T-cell (primary cell): ENCODE measurements at regions not wholly inside any gene's neighbourhood (a gene's known extent, or its start where the extent isn't known, plus 50 kb on each side); places are given as distances from the start of the nearest gene placed in this dataset.

Experiments
- ATAC-seq, 4 experiments: fragments of 200-7000 bp in 3 of 4; fragments of 150-1000 bp in 1 of 4; cut with Tn5 transposase; replicated peaks in 1 of 4; 1 replicate in 3 of 4; 2 replicates in 1 of 4; pipeline ENCODE4 v1.10.0; 2021; ENCODE audit warnings: moderate library complexity in 3 of 4, mild to moderate bottlenecking in 2 of 4, moderate number of reproducible peaks in 1 of 4
- CTCF ChIA-PET, 2 donors: fragments of 300-600 bp; sonication (Branson Sonifier 250); formaldehyde crosslinking; loops; one replicate each; lab custom pipeline; 2022; ENCODE audit warnings: antibody characterized with exemption in 2 of 2; lab: Charles Lee
- POLR2A ChIA-PET, 2 donors: fragments of 300-600 bp; sonication (Branson Sonifier 250); formaldehyde crosslinking; loops; one replicate each; lab custom pipeline; 2022; ENCODE audit warnings: antibody characterized with exemption in 2 of 2; lab: Charles Lee
- DNase-seq, 35 experiments: peaks; one replicate each; pipeline versions ENCODE4 v3.0.0 to v3.0.0-alpha.2; 2013 to 2023
- H3K27ac ChIP-seq: one replicate; pipeline ENCODE4 v1.5.1; 2013; ENCODE audit warnings: low read length
- H3K27me3 ChIP-seq, 2 experiments: replicated peaks in 1 of 2; 1 replicate in 1 of 2; 2 replicates in 1 of 2; pipeline versions ENCODE4 v1.6.1 to v1.7.0; 2013; ENCODE audit warnings: low read length in 1 of 2, mixed read lengths in 1 of 2; ENCODE audit not compliant: control insufficient read depth in 2 of 2, insufficient read depth in 2 of 2; ENCODE audit errors: extremely low read depth in 1 of 2
- H3K36me3 ChIP-seq, 2 donors: 1 replicate in 1 of 2; 2 replicates in 1 of 2; pipeline versions ENCODE4 v1.6.1 to v1.7.0; 2013; ENCODE audit warnings: low read length in 1 of 2; ENCODE audit not compliant: control insufficient read depth in 2 of 2, insufficient read depth in 1 of 2; ENCODE audit errors: extremely low read depth in 1 of 2
- H3K4me1 ChIP-seq, 2 experiments: 1 replicate in 1 of 2; 2 replicates in 1 of 2; pipeline versions ENCODE4 v1.6.1 to v1.7.0; 2013; ENCODE audit warnings: low read length in 2 of 2, mixed read lengths in 1 of 2; ENCODE audit not compliant: insufficient read depth in 2 of 2, control insufficient read depth in 1 of 2; ENCODE audit errors: extremely low read depth in 1 of 2
- H3K4me3 ChIP-seq, 2 donors: 1 replicate in 1 of 2; 2 replicates in 1 of 2; pipeline versions ENCODE4 v1.5.1 to v1.7.0; 2013; ENCODE audit warnings: mild to moderate bottlenecking in 2 of 2, low read length in 1 of 2, moderate library complexity in 1 of 2; ENCODE audit not compliant: control insufficient read depth in 1 of 2; ENCODE audit errors: extremely low read depth in 1 of 2
- H3K9me3 ChIP-seq: 2 replicates; pipeline ENCODE4 v1.7.0; 2013
- H3K27ac Mint-ChIP-seq, 2 donors: one replicate each; pipeline ENCODE4 v1.8.0; 2020 to 2021; ENCODE audit warnings: mild to moderate bottlenecking in 2 of 2, mixed read lengths in 2 of 2
- H3K27me3 Mint-ChIP-seq, 2 donors: one replicate each; pipeline ENCODE4 v1.8.0; 2021 to 2022; ENCODE audit warnings: mixed read lengths in 2 of 2
- H3K36me3 Mint-ChIP-seq: one replicate; pipeline ENCODE4 v1.8.0; 2021; ENCODE audit warnings: mixed read lengths
- H3K4me1 Mint-ChIP-seq, 3 donors: one replicate each; pipeline ENCODE4 v1.8.0; 2020 to 2022; ENCODE audit warnings: mixed read lengths in 3 of 3, mild to moderate bottlenecking in 1 of 3
- H3K4me3 Mint-ChIP-seq, 3 donors: one replicate each; pipeline ENCODE4 v1.8.0; 2020 to 2022; ENCODE audit warnings: mild to moderate bottlenecking in 3 of 3, mixed read lengths in 3 of 3, moderate library complexity in 3 of 3
- H3K9me3 Mint-ChIP-seq, 3 donors: one replicate each; pipeline ENCODE4 v1.8.0; 2020 to 2022; ENCODE audit warnings: mixed read lengths in 3 of 3
- WGBS: methylation state at CpG from one replicate; pipeline ENCODE4 v1.1.5; 2013; ENCODE audit warnings: missing lambda C conversion rate; ENCODE audit not compliant: insufficient coverage; 5-methylcytosine and 5-hydroxymethylcytosine counted together

- H3K4me3 Mint-ChIP-seq: no peak overlapping the region
These were observed 719.0 kb upstream of the ZNF385D start for GRCh38 chr3:22469995-22470394.

GRCh38 chr3:22471557-22471956 is 720.5 kb upstream of the ZNF385D start:
- 50% methylated on average over 1 of the region's 4 CpGs for WGBS
- H3K36me3 Mint-ChIP-seq: no peaks in the 10 kb centered on the region
- no peaks in the 10 kb centered on the region for H3K4me1 Mint-ChIP-seq
- H3K27me3 ChIP-seq: no peaks in the 10 kb centered on the region
- ChIA-PET POLR2A (no interaction called here), CTCF (no interaction called here)
- no peak overlapping the region for H3K4me3 ChIP-seq
- no peaks in the 10 kb centered on the region for H3K36me3 ChIP-seq
- peaks cover 0 to 4% (median 0%) of the 10 kb centered on the region in 3 donors for H3K9me3 Mint-ChIP-seq
- no peak overlapping the region for H3K4me3 Mint-ChIP-seq
- H3K9me3 ChIP-seq: no peaks in the 10 kb centered on the region
- no peaks in the 10 kb centered on the region for H3K27me3 Mint-ChIP-seq
- no peaks in the 10 kb centered on the region for H3K4me1 ChIP-seq
- DNase-seq (no peak), ATAC-seq (no peak)
- no peak overlapping the region for H3K27ac ChIP-seq
- H3K27ac Mint-ChIP-seq: no peak overlapping the region

More at GRCh38 chr3:22469995-22470394, 719.0 kb upstream of the ZNF385D start:
- Histone ChIP-seq H3K27me3 (no peaks in the 10 kb centered on the region), H3K9me3 (no peaks in the 10 kb centered on the region), H3K4me1 (no peaks in the 10 kb centered on the region), H3K4me3 (no peak overlapping the region), H3K27ac (no peak overlapping the region), H3K36me3 (no peaks in the 10 kb centered on the region)
- ATAC-seq (no peak), DNase-seq (no peak)
- WGBS: no CpG with 5 or more reads among the region's 4 CpGs
- H3K4me1 Mint-ChIP-seq: no peaks in the 10 kb centered on the region
- H3K9me3 Mint-ChIP-seq: peaks cover 0 to 4% (median 0%) of the 10 kb centered on the region in 3 donors
- no peaks in the 10 kb centered on the region for H3K27me3 Mint-ChIP-seq
- ChIA-PET POLR2A (no interaction called here), CTCF (no interaction called here)
- no peaks in the 10 kb centered on the region for H3K36me3 Mint-ChIP-seq
- no peak overlapping the region for H3K27ac Mint-ChIP-seq

DNA sequence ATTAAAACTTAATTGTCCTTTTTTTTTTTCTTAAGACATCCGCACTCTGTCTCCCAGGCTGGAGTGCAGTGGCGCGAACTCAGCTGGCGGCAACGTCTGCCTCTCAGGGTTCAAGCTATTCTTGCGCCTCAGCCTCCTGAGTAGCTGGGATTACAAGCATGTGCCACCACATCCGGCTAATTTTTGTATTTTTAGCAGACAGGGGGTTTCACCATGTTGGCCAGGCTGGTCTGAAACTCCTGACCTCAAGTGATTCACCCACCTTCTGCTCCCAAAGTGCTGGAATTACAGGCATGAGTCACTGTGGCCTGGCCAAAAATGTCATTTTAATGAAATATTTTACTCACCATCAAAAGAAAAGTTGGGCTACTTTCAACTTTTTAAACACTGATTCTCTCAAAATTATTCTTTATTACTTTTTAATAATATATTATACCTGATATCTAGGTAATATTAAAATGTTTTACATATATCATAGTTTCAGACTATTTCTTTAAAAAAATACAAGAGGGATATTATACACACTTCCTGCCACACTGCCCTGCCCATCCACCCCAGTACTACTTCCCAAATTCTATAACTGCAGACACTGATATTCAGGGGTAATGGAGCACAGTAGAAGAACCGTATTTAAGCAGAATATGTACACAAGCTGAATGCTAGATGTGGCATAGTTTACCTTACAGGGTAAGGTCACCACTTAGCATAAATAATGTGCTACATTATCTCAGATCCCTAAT is 723.9 kb upstream of the ZNF385D start:
- CTCF ChIA-PET: no interaction called here
- WGBS: 91% methylated on average over 6 of the region's 8 CpGs
- H3K27ac Mint-ChIP-seq: no peak overlapping the region
- Histone ChIP-seq H3K27me3 (no peaks in the 10 kb centered on the region), H3K9me3 (no peaks in the 10 kb centered on the region), H3K36me3 (no peaks in the 10 kb centered on the region), H3K4me3 (no peak overlapping the region), H3K27ac (no peak overlapping the region), H3K4me1 (no peaks in the 10 kb centered on the region)
- no peaks in the 10 kb centered on the region for H3K27me3 Mint-ChIP-seq
- peaks cover 0 to 4% (median 0%) of the 10 kb centered on the region in 3 donors for H3K9me3 Mint-ChIP-seq
- POLR2A ChIA-PET: no interaction called here
- no peaks in the 10 kb centered on the region for H3K36me3 Mint-ChIP-seq
- no peak for DNase-seq
- no peaks in the 10 kb centered on the region for H3K4me1 Mint-ChIP-seq
- no peak for ATAC-seq
- H3K4me3 Mint-ChIP-seq: no peak overlapping the region

GRCh38 chr3:22475665-22476240 is 724.7 kb upstream of the ZNF385D start:
- no peaks in the 10 kb centered on the region for H3K36me3 Mint-ChIP-seq
- Histone ChIP-seq H3K4me1 (no peaks in the 10 kb centered on the region), H3K36me3 (no peaks in the 10 kb centered on the region), H3K27me3 (no peaks in the 10 kb centered on the region), H3K27ac (no peak overlapping the region), H3K4me3 (no peak overlapping the region), H3K9me3 (no peaks in the 10 kb centered on the region)
- no peak for ATAC-seq
- POLR2A ChIA-PET: no interaction called here
- H3K4me1 Mint-ChIP-seq: no peaks in the 10 kb centered on the region
- 87% methylated on average over 3 of the region's 3 CpGs for WGBS
- no peak overlapping the region for H3K27ac Mint-ChIP-seq
- CTCF ChIA-PET: no interaction called here
- DNase-seq: no peak
- H3K27me3 Mint-ChIP-seq: no peaks in the 10 kb centered on the region
- peaks cover 0 to 4% (median 1%) of the 10 kb centered on the region in 3 donors for H3K9me3 Mint-ChIP-seq
- H3K4me3 Mint-ChIP-seq: no peak overlapping the region

DNA sequence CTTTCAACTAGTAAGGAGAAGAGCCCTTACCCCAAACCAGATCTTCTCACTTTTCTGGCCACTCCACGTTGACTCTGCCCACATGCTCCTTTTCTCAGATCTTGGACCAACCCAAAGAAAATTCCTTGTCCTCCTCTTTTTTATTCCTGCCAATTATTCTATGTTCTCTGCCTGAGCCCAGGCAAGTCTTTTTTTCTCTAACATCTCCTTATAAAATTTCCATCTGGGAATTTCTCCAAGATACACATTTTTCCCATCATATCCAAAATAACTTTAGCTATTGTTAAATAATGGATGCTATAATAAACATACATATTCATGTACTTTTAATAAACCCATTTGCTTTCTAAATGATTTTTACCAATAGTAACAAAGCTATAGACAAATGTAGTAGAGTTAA is 726.0 kb upstream of the ZNF385D start:
- Mint-ChIP-seq H3K36me3 (no peaks in the 10 kb centered on the region), H3K27me3 (no peaks in the 10 kb centered on the region), H3K4me1 (no peaks in the 10 kb centered on the region), H3K27ac (no peak overlapping the region), H3K9me3 (peaks cover 0 to 3% (median 0%) of the 10 kb centered on the region in 3 donors), H3K4me3 (no peak overlapping the region)
- no peaks in the 10 kb centered on the region for H3K36me3 ChIP-seq
- H3K4me1 ChIP-seq: no peaks in the 10 kb centered on the region
- WGBS: 60% methylated on average over 1 of the region's 1 CpG
- H3K27me3 ChIP-seq: no peaks in the 10 kb centered on the region
- CTCF ChIA-PET: no interaction called here
- H3K4me3 ChIP-seq: no peak overlapping the region
- DNase-seq (no peak), ATAC-seq (no peak)
- POLR2A ChIA-PET: no interaction called here
- no peak overlapping the region for H3K27ac ChIP-seq
- H3K9me3 ChIP-seq: no peaks in the 10 kb centered on the region

GRCh38 chr3:22485954-22486353 is 717.2 kb upstream of the UBE2E2 start:
- CTCF ChIA-PET: no interaction called here
- POLR2A ChIA-PET: no interaction called here
- WGBS: no CpG with 5 or more reads among the region's 3 CpGs

More at GRCh38 chr3:22485954-22486353, 717.2 kb upstream of the UBE2E2 start:
- H3K27me3 ChIP-seq: no peaks in the 10 kb centered on the region
- Mint-ChIP-seq H3K36me3 (no peaks in the 10 kb centered on the region), H3K9me3 (peaks cover 0 to 10% (median 3%) of the 10 kb centered on the region in 3 donors), H3K27me3 (no peaks in the 10 kb centered on the region), H3K4me3 (no peak overlapping the region), H3K27ac (no peak overlapping the region), H3K4me1 (no peaks in the 10 kb centered on the region)
- H3K36me3 ChIP-seq: no peaks in the 10 kb centered on the region
- DNase-seq (no peak), ATAC-seq (no peak)
- H3K4me1 ChIP-seq: no peaks in the 10 kb centered on the region
- no peak overlapping the region for H3K4me3 ChIP-seq
- H3K9me3 ChIP-seq: no peaks in the 10 kb centered on the region
- H3K27ac ChIP-seq: no peak overlapping the region
